Right renal pelvis (tissue), 4 donors: ENCODE measurements at regions not wholly inside any gene's neighbourhood (a gene's known extent, or its start where the extent isn't known, plus 50 kb on each side); places are given as distances from the start of the nearest gene placed in this dataset.

Experiments used
- DNase-seq, 4 donors: peaks; one replicate each; pipeline ENCODE4 v3.0.0-alpha.2; 2013; ENCODE audit warnings: low read depth in 4 of 4, low spot score in 3 of 4, missing footprints in 1 of 4

DNA sequence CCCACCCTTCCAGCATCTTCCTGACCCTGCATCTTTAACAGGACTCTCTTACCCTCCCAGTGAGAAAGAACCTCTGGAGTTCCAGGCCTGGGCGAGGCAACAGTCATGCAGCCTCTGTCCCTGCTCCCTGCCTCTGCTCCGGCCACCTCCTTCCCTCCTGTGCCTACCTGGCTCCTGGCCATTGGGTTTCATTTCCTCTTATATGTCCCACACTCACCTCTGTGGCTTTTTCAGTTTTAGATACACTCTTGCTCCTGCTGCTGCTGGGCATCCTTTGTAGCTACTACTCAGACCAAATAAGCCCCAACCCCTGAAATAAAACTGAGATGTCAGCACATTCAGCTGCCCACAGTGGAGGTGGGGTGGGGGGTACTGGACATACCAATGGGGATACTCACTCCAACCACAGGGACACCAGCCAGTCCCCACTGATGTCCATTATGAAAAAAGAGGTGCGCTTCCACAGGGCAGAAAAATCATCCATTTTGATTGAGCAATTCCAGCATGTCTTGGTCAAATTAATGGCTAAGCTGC is 99.1 kb upstream of the NRXN3 start:
- DNase-seq, result no peak

DNA sequence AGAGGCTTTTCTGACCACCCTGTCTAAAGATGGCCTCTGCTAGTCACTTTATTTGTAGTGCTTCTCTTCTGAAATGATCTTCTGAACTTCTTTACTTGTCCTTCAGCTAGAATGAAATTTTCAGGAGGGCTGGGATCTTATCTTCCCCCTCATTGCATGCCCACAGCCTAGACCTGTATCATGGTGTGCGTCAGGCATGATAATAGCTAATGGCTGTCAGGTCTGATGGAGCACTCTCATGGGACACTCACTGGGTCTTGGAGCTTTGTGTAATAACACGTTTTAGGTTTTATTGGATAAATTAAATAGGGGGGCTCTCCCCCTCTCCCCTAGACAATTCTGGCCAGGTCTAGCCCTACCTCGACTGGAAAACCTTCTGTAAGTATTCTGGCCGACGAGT is 97.1 kb upstream of the NRXN3 start:
- DNase-seq, result no peak

DNA sequence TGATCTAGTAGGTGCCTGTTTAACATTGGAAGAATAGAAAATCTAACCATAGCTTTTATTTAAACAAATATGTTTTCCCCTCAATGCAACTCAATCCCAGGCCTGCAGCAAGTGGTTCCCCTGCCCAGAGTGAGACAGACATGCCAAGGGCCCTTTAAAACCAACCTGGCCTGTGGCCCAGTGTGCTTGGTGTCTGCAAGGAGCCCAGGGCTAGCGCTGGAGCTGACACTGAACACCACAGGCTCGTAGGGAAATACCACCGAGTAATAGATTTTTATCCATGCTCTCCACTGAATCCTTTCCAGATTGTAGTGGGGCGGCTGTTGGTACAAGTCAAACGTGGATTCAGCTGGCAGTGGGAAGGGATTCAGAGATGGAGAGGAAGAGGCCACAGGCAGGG is 95.6 kb upstream of the NRXN3 start:
- no peak for DNase-seq

DNA sequence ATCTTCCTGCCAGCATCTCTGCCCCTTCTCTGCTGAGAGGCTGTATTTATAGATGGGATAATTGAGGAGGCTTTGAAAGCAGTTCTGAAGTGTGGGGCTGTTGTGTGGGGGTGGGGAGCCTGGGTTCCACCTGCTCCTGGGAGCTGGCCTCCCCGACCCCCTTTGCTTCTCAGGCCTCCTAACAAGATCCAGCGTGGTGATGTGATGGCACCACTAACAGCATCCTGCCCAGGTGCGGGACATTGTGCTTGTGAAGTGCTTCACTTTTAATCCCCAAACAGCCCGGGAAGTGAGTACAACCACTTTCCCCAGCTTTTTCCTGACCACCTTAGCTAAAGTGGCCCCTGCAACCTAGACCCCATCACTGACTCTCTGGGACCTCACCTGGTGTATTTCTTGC is 95.1 kb upstream of the NRXN3 start:
- DNase-seq, result no peak

DNA sequence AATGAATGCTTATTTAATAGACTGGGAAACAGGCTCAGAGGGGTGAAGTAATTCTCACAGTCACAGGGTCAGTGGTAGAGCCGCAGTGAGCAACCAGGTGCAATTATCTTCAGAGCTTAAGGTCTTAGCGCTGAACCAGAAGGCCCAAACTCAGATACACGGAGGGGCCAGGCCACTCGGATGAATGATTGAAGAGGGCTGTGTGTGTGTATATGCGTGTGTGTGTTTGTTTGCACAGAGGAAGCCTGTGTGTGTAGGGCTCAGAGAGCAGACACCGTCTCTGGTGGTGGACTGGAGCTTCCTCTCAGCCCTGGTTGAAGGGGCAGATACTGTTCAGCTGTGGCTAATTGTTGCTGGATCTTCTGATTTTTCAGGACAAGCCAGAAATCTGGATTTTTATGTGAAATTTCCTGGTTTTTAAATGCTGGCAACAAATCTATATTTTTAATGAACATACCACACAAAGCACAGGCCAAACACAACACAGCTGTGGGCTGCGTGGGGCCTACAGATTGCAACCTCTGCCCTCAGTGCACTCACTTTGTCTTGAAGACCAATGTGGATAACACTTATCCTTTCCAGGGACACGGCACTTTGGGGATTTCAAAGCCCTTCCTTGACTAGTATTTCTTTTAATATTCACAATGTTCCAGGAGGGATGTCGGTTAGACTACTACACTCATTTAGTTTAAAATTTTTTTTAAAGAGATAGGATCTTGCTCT is 94.5 kb upstream of the NRXN3 start:
- DNase-seq, result no peak

DNA sequence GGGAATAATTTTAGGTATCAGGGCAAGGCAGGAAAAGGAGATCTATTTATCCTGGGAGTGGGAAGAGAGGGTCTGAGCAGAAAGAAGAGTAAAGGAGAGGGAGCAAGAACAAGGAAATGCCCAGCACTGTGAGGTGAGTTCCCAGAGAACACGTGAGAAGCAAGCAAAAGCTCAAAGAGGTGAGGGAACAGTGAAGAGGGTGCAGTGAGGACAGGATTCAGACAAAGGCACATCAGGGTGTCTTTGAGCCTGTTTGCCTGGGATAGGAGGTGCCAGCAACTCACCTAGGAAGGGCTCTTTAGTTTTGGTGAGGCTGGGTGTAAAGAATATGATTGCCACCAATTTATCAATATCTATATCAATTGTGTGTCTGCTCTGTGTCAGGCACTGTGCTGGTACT is 88.9 kb upstream of the NRXN3 start:
- DNase-seq, result no peak

DNA sequence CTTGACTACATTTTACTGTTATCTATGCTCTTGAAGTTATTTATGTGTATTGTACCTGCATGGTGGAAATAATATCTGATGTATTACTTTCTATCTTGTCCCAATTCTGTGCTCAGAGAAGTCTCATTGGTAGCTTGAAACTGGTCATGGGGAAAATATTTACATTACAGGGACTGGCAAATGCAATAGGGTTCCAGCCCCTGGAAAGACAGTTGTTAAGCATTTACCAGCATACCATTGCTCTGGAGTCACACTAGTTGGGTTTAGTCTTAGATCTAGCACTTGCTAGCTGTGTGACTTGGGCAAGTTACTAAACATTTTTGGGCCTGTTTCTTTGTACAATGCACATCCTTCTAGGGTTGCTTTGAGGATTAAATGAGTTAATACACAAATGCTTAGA is 86.3 kb upstream of the NRXN3 start:
- DNase-seq, result no peak

DNA sequence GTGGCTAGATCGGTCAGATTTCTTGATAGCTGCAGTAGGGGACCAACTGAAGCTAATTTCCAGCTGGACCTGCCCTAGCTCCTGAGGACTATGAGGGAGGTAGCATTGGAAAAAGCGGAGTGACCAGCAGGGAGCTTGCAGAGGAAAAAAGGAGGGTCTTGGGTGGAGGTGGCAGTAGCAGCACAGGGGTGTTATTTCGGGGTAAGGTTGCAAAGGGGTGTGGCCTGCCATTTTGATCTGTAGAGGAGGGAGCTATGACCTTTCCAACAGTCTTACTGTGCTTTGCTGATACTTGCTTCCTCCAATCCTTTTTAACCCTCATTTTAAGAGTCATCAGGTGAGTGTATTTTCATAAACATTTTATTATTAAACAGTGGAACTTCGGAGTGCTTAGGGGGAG is 83.8 kb upstream of the NRXN3 start:
- DNase-seq, result no peak

DNA sequence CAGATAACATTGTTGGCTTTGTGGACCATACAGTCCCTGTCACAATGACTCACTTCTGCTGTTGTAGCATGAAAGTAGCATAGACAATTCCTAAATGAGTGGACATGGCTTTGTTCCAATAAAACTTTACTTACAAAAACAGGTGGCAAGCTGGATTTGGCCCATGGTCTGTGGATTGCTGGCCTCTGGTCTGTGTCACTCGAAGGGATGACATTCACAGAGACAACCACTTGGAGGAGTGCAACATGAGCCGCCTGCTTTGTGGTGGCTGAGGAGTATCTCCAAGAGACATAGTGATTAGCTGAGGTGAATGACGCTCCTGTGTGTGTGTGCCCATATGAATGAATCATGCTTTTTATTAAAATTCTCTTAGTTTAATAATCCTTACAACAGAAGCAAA is 81.3 kb upstream of the NRXN3 start:
- DNase-seq, result no peak

DNA sequence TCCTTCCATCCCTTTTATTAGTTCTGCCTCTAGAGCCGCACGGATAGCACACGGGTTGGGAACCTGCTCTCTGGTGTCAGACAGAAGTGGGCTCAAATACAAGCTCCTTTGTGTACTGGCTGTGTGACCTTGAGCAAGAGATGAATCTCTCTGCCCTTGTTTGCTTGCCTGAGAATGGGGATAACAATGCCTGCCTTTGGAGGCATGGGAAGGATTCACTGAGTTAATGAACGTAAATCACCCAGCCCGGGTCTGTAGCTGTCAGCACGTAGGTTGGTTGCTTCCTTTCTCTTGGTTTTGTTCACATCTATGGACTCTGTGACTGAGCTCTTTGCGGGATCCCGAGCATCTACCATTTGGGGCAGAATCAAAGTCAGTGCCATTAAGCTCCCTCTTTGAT is 79.3 kb upstream of the NRXN3 start:
- no peak for DNase-seq

DNA sequence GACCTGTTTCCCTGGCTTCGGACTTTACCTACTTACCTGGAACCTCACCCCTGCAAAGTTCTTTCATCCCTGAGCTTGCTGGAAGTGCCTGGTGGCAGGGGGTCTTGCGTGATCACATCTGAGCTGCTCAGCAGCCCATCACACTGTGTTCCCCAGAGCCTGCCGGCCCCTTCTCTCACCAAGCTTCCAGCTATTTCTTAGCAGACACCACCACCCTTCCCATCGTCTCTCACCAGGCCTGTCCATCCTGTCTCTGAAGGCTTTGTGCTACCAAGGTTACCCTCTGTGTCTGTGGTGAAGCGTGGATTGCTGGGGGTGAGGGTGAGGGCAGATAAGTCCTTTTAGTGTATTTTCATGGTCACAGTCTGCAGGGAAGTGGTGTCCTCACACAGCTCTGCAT is 78.8 kb upstream of the NRXN3 start:
- no peak for DNase-seq

DNA sequence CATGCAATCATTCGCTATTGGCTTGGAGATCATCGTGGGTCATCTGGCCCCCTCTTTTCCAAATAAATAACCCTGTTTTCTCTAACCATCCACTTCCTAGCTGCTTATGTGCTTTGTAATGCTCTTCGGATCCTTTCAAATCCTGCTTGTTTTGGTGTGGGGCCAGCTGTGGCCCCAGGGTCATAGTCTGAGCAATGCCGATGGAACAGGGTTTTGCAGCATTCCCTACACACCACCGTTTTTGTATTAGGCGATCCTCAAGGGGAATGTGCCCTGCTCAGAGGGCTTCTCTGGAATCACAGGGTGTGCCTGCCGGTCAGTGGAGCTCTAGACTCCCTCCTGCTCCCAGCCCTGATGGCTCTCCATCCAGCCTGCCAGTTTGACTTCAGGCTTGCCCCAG is 78.1 kb upstream of the NRXN3 start:
- no peak for DNase-seq

DNA sequence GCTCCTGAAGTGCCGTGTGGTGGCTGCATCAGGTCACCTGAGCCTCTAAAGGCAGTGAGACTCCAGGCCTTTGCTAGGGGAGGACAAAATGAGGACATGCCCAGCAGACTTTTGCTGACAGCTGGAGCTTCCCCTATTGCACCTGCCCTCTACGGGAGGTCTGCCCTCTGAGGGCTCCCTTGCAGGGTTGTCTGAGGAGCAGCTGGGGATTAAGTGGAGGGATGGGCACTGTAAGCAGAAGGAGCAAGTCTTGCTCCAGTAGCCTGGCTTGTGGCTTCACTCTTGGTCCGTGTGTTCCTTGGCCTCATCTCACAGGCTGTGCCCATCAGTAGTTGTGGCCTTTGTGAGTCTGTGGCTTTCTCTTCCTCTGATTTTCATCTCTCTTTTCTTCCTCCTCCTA is 66.9 kb upstream of the NRXN3 start:
- DNase-seq, result no peak

DNA sequence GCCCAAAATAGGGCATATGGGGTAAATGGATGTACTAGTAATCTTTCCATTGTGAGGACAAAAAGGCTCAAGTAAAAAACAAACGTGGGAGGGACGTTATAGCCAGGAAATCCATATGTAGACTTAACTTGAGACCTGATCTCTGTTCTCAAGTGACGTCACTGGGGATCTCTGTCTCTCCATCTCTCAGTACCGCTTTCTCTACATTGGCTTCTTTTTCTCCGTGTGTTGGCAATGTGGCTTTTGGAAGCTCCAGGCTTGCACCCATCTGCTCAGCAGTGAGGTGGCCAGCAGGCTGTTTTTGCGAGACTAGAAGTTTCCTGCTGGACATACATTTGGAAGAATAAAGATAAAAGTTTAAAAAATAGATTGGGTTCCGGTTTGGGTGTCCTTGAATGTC is 66.0 kb upstream of the NRXN3 start:
- DNase-seq, result no peak

DNA sequence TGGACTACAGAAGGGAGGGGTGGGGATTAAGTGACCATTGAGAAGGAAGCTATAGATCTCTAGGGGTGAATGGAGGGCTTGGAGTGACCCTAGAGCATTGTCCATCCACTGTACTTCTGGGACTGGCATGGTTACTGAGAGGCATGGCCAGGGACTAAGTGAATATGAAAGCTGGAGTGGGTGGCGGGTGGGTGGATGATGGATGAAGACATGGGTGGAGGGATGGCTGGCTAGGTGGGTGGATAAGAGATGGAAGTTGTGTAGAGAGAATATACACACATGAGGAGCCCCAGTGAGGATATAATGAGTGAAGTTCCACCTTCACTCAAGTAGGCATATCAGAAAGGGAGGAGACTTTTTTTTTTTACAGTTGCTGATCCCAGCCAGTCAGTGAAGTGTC is 65.5 kb upstream of the NRXN3 start:
- no peak for DNase-seq

DNA sequence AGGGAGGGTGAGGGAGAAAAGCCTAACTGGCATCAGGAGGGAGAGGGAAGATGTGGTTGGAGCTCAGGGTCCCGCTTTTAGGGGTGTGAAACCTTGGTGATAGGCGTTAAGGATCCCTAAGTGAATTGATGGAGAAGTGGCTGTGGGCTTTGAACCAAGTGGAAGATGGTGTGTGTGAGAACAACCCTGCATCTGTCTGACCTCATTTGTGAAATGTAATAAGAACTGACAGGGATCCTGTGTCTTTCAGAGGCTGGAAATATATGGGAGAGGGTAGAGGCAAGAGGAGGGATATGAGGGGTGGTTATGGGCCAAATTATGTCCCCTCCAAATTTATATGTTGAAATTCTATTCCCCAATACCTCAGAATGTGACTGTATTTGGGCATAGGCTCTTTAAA is 63.8 kb upstream of the NRXN3 start:
- no peak for DNase-seq

DNA sequence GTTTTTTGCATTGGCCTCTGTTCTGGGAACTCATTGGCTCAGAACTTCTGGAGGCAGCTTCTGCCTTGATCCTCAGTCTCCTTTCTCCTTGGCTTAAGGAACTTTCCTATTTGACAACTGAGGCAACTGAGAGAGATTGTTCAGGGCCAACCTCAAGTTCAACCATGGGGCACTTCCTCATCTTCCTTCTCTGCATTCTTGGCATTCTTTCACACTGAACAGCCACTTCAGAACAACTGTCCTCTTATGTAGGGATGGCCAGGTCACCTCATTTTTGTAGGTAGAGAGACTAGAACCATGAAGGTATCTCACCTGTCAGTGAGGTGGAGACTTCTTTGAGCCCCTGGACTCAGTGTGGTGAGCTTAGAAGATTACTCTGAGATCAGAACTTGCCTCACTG is 63.0 kb upstream of the NRXN3 start:
- DNase-seq, result no peak

DNA sequence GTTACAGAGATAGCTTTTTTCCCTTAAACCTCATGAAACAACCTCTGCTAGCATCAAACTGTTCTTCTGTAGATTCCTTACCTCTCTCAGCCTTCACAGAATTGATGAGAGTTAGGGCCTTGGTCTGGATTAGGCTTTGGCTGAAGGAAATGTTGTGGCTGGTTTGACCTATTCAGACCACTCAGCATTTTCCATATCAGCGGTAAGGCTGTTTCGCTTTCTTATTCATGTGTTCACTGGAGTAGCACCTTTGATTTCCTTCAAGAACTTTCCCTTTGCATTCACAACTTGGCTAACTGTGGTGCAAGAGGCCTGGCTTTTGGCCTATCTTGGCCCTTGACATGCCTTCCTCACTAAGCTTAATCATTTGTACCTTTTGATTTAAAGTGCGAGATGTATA is 50.7 kb upstream of the NRXN3 start:
- no peak for DNase-seq
